SK-N-MC (cell line): ENCODE measurements at regions not wholly inside any gene's neighbourhood (a gene's known extent, or its start where the extent isn't known, plus 50 kb on each side); places are given as distances from the start of the nearest gene placed in this dataset.

Experiments
- FOXP2 ChIP-seq: optimal IDR thresholded peaks from 2 replicates; pipeline ENCODE3; 2011; ENCODE audit warnings: mild to moderate bottlenecking, moderate library complexity; ENCODE audit not compliant: insufficient read depth; ENCODE audit errors: extremely low read length, control extremely low read depth
- POLR2AphosphoS5 ChIP-seq: IDR thresholded peaks from 2 replicates; pipeline ENCODE4 v1.6.1; 2012; ENCODE audit warnings: mild to moderate bottlenecking, low read depth, low read length, borderline replicate concordance

DNA sequence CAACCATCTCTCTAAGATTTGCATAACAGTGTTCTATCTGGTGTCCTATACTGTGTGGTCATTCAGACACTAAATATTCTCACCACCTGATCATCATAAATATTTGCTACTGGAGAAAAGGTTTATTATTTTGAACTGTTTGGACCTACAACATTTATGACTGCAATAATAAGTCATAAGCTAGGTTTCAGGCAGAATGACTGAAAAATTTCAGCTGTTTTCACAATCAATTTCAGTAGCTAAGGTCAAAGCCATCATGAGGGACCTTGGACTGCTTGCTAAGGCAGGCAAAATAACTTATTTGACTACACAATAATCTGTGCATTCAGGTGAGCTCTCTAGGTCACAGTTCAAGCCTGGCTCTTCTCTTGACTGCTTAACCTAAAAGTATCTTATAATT lies 425.5 kb upstream of the CDH2 start:
- no peak for TF ChIP-seq POLR2AphosphoS5
- TF ChIP-seq FOXP2 = no peak
